Activated CD8-positive, alpha-beta T cell treated with anti-CD3 and anti-CD28 coated beads, Interleukin-2, amount 10 ng/mL, durations not matched to agents 7 days and 5 days (primary cell): ENCODE measurements at regions not wholly inside any gene's neighbourhood (a gene's known extent, or its start where the extent isn't known, plus 50 kb on each side); places are given as distances from the start of the nearest gene placed in this dataset.

Experiments used
- ATAC-seq: fragments of 150-1000 bp; cut with Tn5 transposase; one replicate; pipeline ENCODE4 v1.10.0; 2021; ENCODE audit warnings: moderate library complexity
- CTCF ChIA-PET: fragments of 350-600 bp; sonication (Branson Sonifier 250); formaldehyde crosslinking; loops from one replicate; lab custom pipeline; 2021; ENCODE audit warnings: antibody characterized with exemption; lab: Charles Lee
- POLR2A ChIA-PET: fragments of 350-600 bp; sonication (Branson Sonifier 250); formaldehyde crosslinking; loops from one replicate; lab custom pipeline; 2021; ENCODE audit warnings: antibody characterized with exemption; lab: Charles Lee
- DNase-seq: peaks from one replicate; pipeline ENCODE4 v3.0.0-alpha.2; 2020
- H3K27ac Mint-ChIP-seq: one replicate; pipeline ENCODE4 v1.8.0; 2021; ENCODE audit warnings: mild to moderate bottlenecking, mixed read lengths
- H3K27me3 Mint-ChIP-seq: one replicate; pipeline ENCODE4 v1.8.0; 2021; ENCODE audit warnings: low read depth, mixed read lengths
- H3K36me3 Mint-ChIP-seq: one replicate; pipeline ENCODE4 v1.8.0; 2021; ENCODE audit warnings: low read depth, mixed read lengths
- H3K4me1 Mint-ChIP-seq: one replicate; pipeline ENCODE4 v1.8.0; 2021; ENCODE audit warnings: low read depth, mixed read lengths
- H3K4me3 Mint-ChIP-seq: one replicate; pipeline ENCODE4 v1.8.0; 2021; ENCODE audit warnings: mild to moderate bottlenecking, mixed read lengths
- H3K9me3 Mint-ChIP-seq: one replicate; pipeline ENCODE4 v1.8.0; 2022; ENCODE audit warnings: mixed read lengths; ENCODE audit not compliant: insufficient read depth

DNA sequence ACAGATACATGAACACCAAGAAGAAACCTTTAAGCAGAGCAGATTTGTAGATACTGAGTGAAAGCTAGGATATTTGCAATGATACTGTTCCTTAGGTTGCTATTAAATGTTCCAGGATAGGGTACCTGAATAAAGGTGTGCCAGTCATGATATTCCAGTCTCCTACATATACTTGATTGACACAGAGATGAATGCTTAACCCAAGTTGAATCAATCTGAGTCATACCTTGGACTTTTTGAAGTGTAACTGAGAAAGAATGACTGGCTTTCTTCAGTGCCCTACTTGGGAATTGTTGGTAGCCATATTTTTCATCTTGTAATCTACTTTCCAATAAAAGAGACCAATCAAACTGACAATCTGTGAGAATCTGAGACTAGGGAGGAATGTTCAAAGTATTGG lies 805.7 kb upstream of the GHITM start:
- CTCF ChIA-PET = no interaction called here
- Mint-ChIP-seq H3K27me3 (no peaks in the 10 kb centered on the region), H3K36me3 (no peaks in the 10 kb centered on the region), H3K4me1 (no peaks in the 10 kb centered on the region), H3K9me3 (peaks cover 12% of the 10 kb centered on the region), H3K27ac (no peak overlapping the region), H3K4me3 (no peak overlapping the region)
- ATAC-seq = no peak
- DNase-seq = no peak
- POLR2A ChIA-PET = no interaction called here

DNA sequence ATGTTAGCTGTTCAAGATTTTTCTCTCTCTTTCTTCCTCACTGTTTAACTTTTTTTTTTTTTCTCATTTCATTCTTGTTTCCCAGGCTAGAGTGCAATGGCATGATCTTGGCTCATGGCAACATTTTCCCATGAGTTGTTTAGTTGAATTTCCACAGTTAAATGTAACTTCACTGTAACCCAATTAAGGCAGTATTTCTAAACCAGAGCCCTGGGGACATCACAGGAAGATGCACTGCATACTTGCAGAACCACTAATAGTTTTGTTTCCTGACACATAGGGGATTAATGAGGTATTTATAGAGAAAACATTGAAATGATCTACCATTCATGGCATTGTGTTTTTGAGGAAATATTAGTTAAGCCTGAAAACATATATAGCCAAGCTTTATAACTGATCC lies 795.6 kb upstream of the GHITM start:
- no peaks in the 10 kb centered on the region for H3K27me3 Mint-ChIP-seq
- POLR2A ChIA-PET = no interaction called here
- H3K4me3 Mint-ChIP-seq = no peak overlapping the region
- H3K36me3 Mint-ChIP-seq = no peaks in the 10 kb centered on the region
- H3K9me3 Mint-ChIP-seq = peaks cover 21% of the 10 kb centered on the region
- no peak overlapping the region for H3K27ac Mint-ChIP-seq
- no peak for ATAC-seq
- no peaks in the 10 kb centered on the region for H3K4me1 Mint-ChIP-seq
- CTCF ChIA-PET = no interaction called here
- DNase-seq = no peak

DNA sequence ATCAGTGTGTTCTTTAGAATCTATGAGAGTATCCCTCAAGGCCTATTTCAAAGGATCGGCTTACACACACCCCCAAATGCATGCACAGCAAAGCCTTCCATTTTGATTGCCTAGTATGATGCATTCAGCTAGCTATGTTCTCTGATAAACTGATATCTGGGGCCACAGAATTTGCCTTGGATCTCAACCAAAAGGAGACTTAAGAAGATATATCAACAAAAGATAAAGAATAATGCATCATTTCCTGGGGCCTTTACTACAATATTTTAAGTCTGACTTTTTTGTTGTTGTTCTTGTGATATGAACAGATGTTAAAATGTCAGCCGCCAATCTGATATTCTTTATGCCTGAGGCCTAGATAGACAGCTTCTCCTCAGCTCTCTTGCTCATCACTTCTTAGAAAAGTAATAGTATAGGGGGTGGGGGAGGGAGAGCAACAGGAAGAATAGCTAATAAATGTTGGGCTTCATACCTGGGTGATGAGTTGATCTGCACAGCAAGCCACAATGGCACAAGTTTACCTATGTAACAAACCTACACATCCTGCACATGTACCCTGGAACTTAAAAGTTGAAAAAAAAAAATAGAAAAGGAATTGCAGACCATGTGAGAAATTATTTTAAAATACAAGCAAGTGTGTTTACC lies 792.9 kb upstream of the GHITM start:
- H3K4me1 Mint-ChIP-seq = no peaks in the 10 kb centered on the region
- no peaks in the 10 kb centered on the region for H3K27me3 Mint-ChIP-seq
- DNase-seq (no peak), ATAC-seq (no peak)
- ChIA-PET CTCF (no interaction called here), POLR2A (no interaction called here)
- no peak overlapping the region for H3K4me3 Mint-ChIP-seq
- no peaks in the 10 kb centered on the region for H3K36me3 Mint-ChIP-seq
- peaks cover 18% of the 10 kb centered on the region for H3K9me3 Mint-ChIP-seq
- H3K27ac Mint-ChIP-seq = no peak overlapping the region

DNA sequence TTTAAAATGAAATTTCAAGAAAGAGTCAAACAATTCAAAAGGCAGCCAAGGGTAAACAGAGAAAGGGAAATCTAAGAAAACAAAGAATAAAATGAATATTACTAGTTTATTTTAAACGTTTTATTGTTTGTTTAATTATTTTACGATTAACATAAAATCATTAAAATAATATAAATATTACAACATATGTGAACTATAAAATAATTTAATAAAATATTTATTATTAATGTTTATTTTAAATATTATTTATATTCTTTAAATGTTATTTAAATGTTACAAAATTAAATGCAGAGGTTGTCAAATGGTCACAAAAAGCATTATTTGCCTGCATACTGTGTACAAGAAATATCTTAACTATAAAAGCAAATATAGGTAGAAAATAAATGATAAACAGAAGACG lies 786.7 kb upstream of the GHITM start:
- no peak for DNase-seq
- Mint-ChIP-seq H3K4me1 (no peaks in the 10 kb centered on the region), H3K27ac (no peak overlapping the region), H3K36me3 (no peaks in the 10 kb centered on the region), H3K4me3 (no peak overlapping the region), H3K27me3 (no peaks in the 10 kb centered on the region), H3K9me3 (peaks cover 3% of the 10 kb centered on the region)
- ChIA-PET CTCF (no interaction called here), POLR2A (no interaction called here)
- ATAC-seq = no peak

DNA sequence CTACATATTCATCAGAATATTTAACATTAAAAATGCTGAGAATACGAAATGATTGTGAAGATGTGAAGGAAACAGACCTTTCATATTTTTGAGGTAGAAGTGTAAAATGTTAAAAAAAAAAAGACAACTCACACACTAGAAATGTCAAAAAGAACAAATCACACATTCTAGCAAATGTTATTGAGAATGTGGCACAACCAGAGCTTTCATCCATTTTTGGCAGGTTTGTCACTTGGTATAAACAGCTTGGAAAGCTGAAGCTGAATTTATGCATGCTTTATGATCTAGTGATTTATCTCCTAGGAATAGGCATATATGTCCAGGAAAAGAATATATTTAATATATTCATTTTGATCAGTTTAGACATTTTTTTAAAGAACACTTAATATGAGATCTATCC lies 784.9 kb upstream of the GHITM start:
- no peak for ATAC-seq
- H3K4me3 Mint-ChIP-seq = no peak overlapping the region
- CTCF ChIA-PET = no interaction called here
- POLR2A ChIA-PET = no interaction called here
- no peaks in the 10 kb centered on the region for H3K4me1 Mint-ChIP-seq
- no peak overlapping the region for H3K27ac Mint-ChIP-seq
- no peaks in the 10 kb centered on the region for H3K9me3 Mint-ChIP-seq
- H3K36me3 Mint-ChIP-seq = no peaks in the 10 kb centered on the region
- H3K27me3 Mint-ChIP-seq = no peaks in the 10 kb centered on the region
- no peak for DNase-seq

DNA sequence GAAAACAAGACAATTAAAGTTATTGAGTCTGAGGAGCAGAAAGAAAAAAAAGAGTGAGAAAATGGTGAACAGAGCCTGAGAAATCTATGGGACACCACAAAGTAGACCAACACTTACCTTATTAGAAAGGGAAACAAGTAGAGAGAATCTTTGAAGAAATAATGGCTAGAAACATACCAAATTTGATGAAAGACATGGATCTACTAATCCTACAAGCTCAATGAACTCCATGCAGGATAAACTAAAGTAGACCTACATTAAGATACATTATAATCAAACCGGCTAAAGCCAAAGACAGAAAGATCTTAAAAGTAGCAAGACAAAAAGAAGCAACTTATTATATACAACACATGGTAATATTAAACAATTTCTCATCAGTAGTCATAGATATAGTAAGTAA lies 782.3 kb upstream of the GHITM start:
- H3K27me3 Mint-ChIP-seq = no peaks in the 10 kb centered on the region
- no peak overlapping the region for H3K4me3 Mint-ChIP-seq
- H3K4me1 Mint-ChIP-seq = no peaks in the 10 kb centered on the region
- DNase-seq = no peak
- H3K9me3 Mint-ChIP-seq = peaks cover 5% of the 10 kb centered on the region
- ChIA-PET CTCF (no interaction called here), POLR2A (no interaction called here)
- no peak overlapping the region for H3K27ac Mint-ChIP-seq
- ATAC-seq = no peak
- no peaks in the 10 kb centered on the region for H3K36me3 Mint-ChIP-seq

DNA sequence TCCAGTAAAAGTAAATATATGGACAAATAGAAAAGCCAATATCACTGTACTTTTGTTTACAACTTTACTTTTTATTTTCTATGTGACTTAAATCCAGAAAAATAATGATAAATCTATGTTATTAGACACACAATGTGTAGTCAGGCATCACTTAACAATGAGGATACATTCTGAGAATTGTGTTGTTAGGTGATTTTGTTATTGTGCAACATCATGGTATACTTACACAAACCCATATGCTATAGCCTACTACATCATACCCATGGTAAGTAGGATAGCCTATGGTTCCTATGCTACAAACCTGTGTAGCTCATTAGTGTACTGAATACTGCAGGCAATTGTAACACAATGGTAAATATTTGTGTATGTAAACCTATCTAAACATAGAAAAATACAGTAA lies 781.7 kb upstream of the GHITM start:
- H3K4me1 Mint-ChIP-seq = no peaks in the 10 kb centered on the region
- ChIA-PET CTCF (no interaction called here), POLR2A (no interaction called here)
- peaks cover 5% of the 10 kb centered on the region for H3K9me3 Mint-ChIP-seq
- no peak overlapping the region for H3K4me3 Mint-ChIP-seq
- no peaks in the 10 kb centered on the region for H3K36me3 Mint-ChIP-seq
- DNase-seq = no peak
- no peak overlapping the region for H3K27ac Mint-ChIP-seq
- H3K27me3 Mint-ChIP-seq = no peaks in the 10 kb centered on the region
- ATAC-seq = no peak

DNA sequence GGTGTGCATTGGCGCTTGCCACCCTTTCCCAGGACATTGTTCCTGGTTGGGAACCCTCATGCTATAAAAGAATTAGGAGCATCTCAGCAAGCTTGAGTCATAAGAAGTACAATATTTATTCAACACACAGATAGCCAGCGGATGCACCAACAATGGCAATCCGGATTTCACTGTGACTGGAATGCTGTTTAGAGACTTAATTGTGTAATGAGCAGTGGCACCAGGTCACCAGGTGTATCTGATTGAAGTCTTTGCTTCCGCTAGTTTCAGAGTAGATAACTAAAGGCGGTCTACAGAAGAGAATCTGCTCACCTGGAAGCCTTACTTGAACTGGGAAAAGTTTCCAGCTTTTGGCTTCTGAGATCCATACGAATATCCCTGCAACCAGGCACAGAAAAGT lies 772.3 kb upstream of the GHITM start:
- Mint-ChIP-seq H3K4me1 (no peaks in the 10 kb centered on the region), H3K4me3 (no peak overlapping the region), H3K27me3 (no peaks in the 10 kb centered on the region), H3K9me3 (no peaks in the 10 kb centered on the region), H3K27ac (no peak overlapping the region), H3K36me3 (no peaks in the 10 kb centered on the region)
- DNase-seq (no peak), ATAC-seq (no peak)
- CTCF ChIA-PET = no interaction called here
- POLR2A ChIA-PET = no interaction called here

DNA sequence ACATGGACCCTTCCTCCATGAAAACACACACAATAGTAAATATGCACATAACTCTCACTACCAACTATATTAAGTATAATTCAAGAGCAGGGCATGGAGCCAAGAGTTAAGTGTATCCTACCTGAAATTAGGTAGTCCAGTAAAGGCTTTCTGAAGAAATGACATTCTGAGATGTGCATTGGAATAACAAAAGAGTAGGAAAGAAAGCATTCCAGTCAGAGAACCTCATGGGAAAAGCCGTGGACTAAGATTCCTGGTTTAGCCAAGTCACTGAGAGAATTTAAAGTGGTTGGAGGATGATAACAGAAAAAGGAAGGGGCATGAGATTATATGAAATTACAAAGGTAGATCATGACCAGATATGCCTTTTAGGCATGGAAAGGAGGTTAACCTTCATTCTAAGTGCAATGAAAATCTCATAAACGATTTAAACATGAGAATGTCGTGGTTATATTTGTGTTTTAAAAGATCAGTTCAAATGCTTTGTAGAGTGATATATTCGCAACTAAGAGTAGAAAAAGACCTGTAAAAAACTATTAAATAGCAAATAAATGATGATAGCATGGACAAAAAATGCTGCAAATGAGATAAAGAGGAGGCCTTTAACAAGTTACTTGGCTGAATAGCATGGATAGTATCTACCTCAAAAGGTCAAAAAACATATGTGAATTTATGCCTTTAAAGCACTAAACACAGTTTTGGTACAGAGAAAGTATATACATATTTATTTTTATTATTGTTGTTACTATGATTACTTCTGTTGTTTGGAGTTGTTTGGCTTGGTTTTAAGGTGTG lies 767.4 kb upstream of the GHITM start:
- H3K27me3 Mint-ChIP-seq = no peaks in the 10 kb centered on the region
- H3K4me1 Mint-ChIP-seq = no peaks in the 10 kb centered on the region
- peaks cover 10% of the 10 kb centered on the region for H3K9me3 Mint-ChIP-seq
- H3K27ac Mint-ChIP-seq = no peak overlapping the region
- POLR2A ChIA-PET = no interaction called here
- DNase-seq (no peak), ATAC-seq (no peak)
- no peak overlapping the region for H3K4me3 Mint-ChIP-seq
- CTCF ChIA-PET = no interaction called here
- H3K36me3 Mint-ChIP-seq = no peaks in the 10 kb centered on the region

DNA sequence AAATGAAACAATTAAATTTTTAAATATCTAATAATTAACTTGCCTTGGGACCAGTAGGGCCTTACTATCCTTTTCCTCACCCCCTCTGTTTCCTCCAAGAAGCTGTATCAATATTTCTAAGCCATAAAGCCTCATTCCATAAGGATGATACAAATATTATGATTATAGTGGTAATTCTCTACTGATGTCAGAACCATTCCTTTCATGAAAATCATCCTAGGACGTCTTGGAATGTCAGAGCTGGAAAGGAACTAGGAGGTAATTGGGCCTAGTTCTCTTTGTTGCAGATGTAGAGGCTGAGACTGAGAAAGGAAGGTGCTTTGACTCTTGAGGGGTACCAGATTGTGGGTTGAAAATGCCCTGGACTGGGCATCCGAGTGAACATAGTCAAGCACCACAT lies 766.7 kb upstream of the GHITM start:
- Mint-ChIP-seq H3K9me3 (peaks cover 16% of the 10 kb centered on the region), H3K36me3 (no peaks in the 10 kb centered on the region), H3K27me3 (no peaks in the 10 kb centered on the region), H3K4me3 (no peak overlapping the region), H3K4me1 (no peaks in the 10 kb centered on the region), H3K27ac (no peak overlapping the region)
- DNase-seq = no peak
- ChIA-PET CTCF (no interaction called here), POLR2A (no interaction called here)
- no peak for ATAC-seq

DNA sequence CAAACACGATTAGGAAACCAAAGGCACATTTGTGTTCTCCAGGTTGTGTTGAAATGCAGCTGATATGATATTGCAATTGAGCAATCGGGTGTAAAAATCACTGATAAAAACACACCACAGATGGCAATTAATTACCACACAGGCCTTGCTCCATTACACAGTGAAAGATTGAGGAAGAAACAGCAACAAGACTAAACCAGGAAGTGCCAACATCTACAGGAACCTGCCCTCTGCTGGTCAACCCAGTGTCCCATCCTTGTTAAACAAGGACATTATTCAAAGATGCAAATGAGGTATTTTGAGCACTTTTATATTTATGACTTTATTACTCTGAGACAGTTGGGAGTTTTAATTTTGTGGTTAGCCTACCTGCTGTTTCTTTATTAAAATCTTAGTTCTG lies 765.6 kb upstream of the GHITM start:
- Mint-ChIP-seq H3K27me3 (no peaks in the 10 kb centered on the region), H3K27ac (no peak overlapping the region), H3K4me3 (no peak overlapping the region), H3K4me1 (no peaks in the 10 kb centered on the region), H3K36me3 (no peaks in the 10 kb centered on the region), H3K9me3 (peaks cover 16% of the 10 kb centered on the region)
- DNase-seq (no peak), ATAC-seq (no peak)
- CTCF ChIA-PET = no interaction called here
- POLR2A ChIA-PET = no interaction called here

DNA sequence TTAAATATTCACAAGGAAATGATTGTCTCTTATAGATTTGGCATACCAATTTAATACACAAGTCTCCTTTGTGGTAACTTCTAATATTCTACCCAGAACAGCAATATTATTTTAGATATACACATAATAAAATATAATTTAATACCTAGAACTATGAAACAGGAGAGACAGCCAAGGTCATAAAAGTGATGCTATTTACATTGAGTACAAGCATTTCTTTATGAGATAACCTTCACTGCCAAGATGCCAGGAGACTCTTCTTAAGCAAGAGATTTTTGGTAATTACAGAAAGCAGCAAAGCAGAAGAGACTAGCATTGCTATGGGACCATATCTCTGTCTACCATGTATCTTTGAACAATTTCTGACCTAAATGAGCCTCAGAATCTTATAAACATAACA lies 764.6 kb upstream of the GHITM start:
- ChIA-PET POLR2A (no interaction called here), CTCF (no interaction called here)
- DNase-seq (no peak), ATAC-seq (no peak)
- H3K4me1 Mint-ChIP-seq = no peaks in the 10 kb centered on the region
- H3K27ac Mint-ChIP-seq = no peak overlapping the region
- H3K27me3 Mint-ChIP-seq = no peaks in the 10 kb centered on the region
- peaks cover 16% of the 10 kb centered on the region for H3K9me3 Mint-ChIP-seq
- no peak overlapping the region for H3K4me3 Mint-ChIP-seq
- H3K36me3 Mint-ChIP-seq = no peaks in the 10 kb centered on the region

DNA sequence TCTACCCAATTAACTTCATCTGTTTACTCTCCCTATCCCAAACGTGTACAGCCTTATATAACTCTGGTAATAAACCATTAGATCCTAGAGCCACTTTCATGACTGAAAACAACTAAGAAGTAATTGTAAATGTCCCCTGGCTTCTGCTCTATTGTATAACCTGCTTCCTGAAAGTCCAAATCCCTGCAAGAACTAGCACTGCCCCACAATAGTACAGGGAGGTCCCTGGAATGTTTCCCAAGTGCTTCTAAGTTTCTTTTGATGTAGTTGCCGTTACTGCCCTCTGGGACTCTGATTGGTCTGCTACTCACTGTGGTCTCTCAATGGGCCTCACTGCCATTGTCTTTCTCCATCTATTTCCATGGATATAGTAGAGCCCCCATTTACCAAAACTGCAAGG lies 764.0 kb upstream of the GHITM start:
- no peaks in the 10 kb centered on the region for H3K27me3 Mint-ChIP-seq
- H3K36me3 Mint-ChIP-seq = no peaks in the 10 kb centered on the region
- ATAC-seq (no peak), DNase-seq (no peak)
- no peak overlapping the region for H3K27ac Mint-ChIP-seq
- H3K9me3 Mint-ChIP-seq = peaks cover 16% of the 10 kb centered on the region
- CTCF ChIA-PET = no interaction called here
- H3K4me3 Mint-ChIP-seq = no peak overlapping the region
- H3K4me1 Mint-ChIP-seq = no peaks in the 10 kb centered on the region
- POLR2A ChIA-PET = no interaction called here
